ENCODE measurements at regions not wholly inside any gene's neighbourhood (a gene's known extent, or its start where the extent isn't known, plus 50 kb on each side); places are given as distances from the start of the nearest gene placed in this dataset.

DNA sequence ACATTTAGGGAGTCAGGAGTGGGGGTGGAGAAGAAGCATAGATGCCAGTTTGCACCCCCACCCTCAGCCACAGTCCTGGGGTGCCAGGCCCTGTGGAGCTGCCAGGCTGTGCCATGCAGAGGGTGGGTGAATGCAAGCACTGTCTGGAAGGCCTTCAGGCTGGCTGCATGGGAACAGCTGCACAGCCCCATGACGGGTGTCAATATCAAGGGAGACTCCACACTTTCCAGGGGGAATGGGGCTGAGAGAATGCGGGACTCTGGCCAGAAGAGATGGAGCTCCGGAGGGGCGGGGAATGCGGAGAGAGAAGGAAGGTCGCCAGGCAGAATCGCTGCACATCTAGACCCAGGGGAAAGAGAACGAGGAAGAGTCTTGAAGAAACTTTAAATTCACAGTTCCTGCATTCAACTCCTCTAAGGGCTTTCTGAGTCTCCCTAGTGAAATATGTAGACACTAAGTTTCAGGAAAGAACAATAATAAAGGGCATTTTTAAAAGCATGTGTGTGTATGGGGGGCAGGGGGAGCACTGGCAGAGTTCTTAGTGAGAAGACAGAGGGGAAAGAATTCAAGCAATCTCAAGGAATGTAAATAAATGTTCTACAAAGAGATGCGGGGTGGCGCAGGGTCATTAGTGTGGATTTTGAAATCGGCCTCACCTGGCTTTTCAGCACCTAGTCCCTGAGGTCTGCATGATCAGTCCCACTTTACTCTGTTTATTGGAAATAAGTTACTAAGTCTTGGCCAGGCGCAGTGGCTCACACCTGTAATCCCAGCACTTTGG is 59.1 kb downstream of the BOD1 start:
- H3K36me3 ChIP-seq (ENCODE audit: control insufficient read depth in 2 of 2, extremely low read depth in 1 of 2, insufficient read depth in 2 of 2, low read length in 2 of 2) = no peaks in the 10 kb centered on the region
- ChIA-PET POLR2A (no interaction called here), CTCF (interaction anchor here (1.2 to 1.8 kb wide), 3 partner anchors 16 to 263 kb away, joined by 4 to 6 read pairs (median 5); no protein-coding TSS in a partner anchor)
- no peaks in the 10 kb centered on the region for H3K27me3 ChIP-seq (ENCODE audit: control insufficient read depth in 2 of 2, insufficient read depth in 2 of 2, low read length in 2 of 2)
- H3K9me1 ChIP-seq (replicated peaks; ENCODE audit: control insufficient read depth, extremely low read depth, insufficient read depth, low read length) = no peaks in the 10 kb centered on the region
- TF ChIP-seq, protein P1, sequence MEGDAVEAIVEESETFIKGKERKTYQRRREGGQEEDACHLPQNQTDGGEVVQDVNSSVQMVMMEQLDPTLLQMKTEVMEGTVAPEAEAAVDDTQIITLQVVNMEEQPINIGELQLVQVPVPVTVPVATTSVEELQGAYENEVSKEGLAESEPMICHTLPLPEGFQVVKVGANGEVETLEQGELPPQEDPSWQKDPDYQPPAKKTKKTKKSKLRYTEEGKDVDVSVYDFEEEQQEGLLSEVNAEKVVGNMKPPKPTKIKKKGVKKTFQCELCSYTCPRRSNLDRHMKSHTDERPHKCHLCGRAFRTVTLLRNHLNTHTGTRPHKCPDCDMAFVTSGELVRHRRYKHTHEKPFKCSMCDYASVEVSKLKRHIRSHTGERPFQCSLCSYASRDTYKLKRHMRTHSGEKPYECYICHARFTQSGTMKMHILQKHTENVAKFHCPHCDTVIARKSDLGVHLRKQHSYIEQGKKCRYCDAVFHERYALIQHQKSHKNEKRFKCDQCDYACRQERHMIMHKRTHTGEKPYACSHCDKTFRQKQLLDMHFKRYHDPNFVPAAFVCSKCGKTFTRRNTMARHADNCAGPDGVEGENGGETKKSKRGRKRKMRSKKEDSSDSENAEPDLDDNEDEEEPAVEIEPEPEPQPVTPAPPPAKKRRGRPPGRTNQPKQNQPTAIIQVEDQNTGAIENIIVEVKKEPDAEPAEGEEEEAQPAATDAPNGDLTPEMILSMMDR (IDR thresholded peaks at IDR 0.05; ENCODE audit: extremely low read depth in 1 of 2, insufficient read depth in 1 of 2, low read depth in 1 of 2, low read length in 2 of 2) = no peak
- TF ChIP-seq POLR2A (IDR thresholded peaks at IDR 0.05; ENCODE audit: low read depth, low read length) = no peak
- TF ChIP-seq POLR2AphosphoS5 (IDR thresholded peaks at IDR 0.05; ENCODE audit: insufficient read depth, low read depth, low read length) = no peak
- no peak for TF ChIP-seq EZH2 (IDR thresholded peaks at IDR 0.05; ENCODE audit: borderline replicate concordance, low read depth, low read length, severe bottlenecking)
- TF ChIP-seq, protein P2, sequence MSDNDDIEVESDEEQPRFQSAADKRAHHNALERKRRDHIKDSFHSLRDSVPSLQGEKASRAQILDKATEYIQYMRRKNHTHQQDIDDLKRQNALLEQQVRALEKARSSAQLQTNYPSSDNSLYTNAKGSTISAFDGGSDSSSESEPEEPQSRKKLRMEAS (IDR thresholded peaks at IDR 0.05; ENCODE audit: insufficient read depth, insufficient read length) = no peak
- TF ChIP-seq GATA2 (IDR thresholded peaks at IDR 0.05; ENCODE audit: insufficient read depth, insufficient read length, low read depth, low read length) = no peak
- TF ChIP-seq MYC (IDR thresholded peaks at IDR 0.05; ENCODE audit: low read depth, low read length) = no peak
- TF ChIP-seq JUN (IDR thresholded peaks at IDR 0.05; ENCODE audit: borderline replicate concordance, insufficient read depth, insufficient read length, low read depth) = no peak
- no peak for TF ChIP-seq FOS (IDR thresholded peaks at IDR 0.05; ENCODE audit: borderline replicate concordance, insufficient read depth, low read length)
- H3K9ac ChIP-seq (replicated peaks; ENCODE audit: extremely low read depth, insufficient read depth, low read length) = no peak overlapping the region
- dilution Hi-C loops (cut with MboI; ENCODE audit: extremely low pct_ligation_motif_present, low sequenced_read_pairs) = no loop called here
- no TSS peak for BruUV-seq (replicated peaks)
- FAIRE-seq = no peak
- H4K20me1 ChIP-seq (replicated peaks; ENCODE audit: control insufficient read depth, extremely low read depth, insufficient read depth, low read length) = no peaks in the 10 kb centered on the region
- no peaks in the 10 kb centered on the region for H3K4me1 ChIP-seq (ENCODE audit: control insufficient read depth, extremely low read depth, insufficient read depth, low read length)
- H3K9me3 ChIP-seq (replicated peaks; ENCODE audit: control insufficient read depth, insufficient read depth, low read length) = no peaks in the 10 kb centered on the region
- H3K79me2 ChIP-seq (ENCODE audit: control insufficient read depth, insufficient read depth, low read length) = no peaks in the 10 kb centered on the region
- no peak for DNase-seq (ENCODE audit: low read depth, low spot score)
- intact Hi-C loops (cut with micrococcal nuclease) = no loop called here
- no peak overlapping the region for H3K27ac ChIP-seq (ENCODE audit: insufficient read depth, low read depth, low read length)
- no peak overlapping the region for H3K4me2 ChIP-seq (ENCODE audit: insufficient read depth, low read length)
- H3K4me3 ChIP-seq (replicated peaks in 1 of 3; ENCODE audit: insufficient read depth in 1 of 3, low read depth in 1 of 3, low read length in 3 of 3) = no peak overlapping the region
- H2AFZ ChIP-seq (ENCODE audit: low read depth, low read length) = no peak overlapping the region
